B cell (primary cell): ENCODE measurements at regions not wholly inside any gene's neighbourhood (a gene's known extent, or its start where the extent isn't known, plus 50 kb on each side); places are given as distances from the start of the nearest gene placed in this dataset.

Experiments used
- CTCF ChIP-seq: fragments of 200-600 bp; IDR thresholded peaks from one replicate; pipeline ENCODE4 v1.8.0; 2022; ENCODE audit warnings: antibody characterized with exemption, mild to moderate bottlenecking
- EZH2 ChIP-seq: IDR thresholded peaks from 2 replicates; pipeline ENCODE4 v1.6.1; 2012; ENCODE audit warnings: borderline replicate concordance, low read depth, mild to moderate bottlenecking, moderate library complexity, low read length; ENCODE audit not compliant: insufficient read depth, poor library complexity, severe bottlenecking

- TF ChIP-seq CTCF (no peak), EZH2 (no peak)
Measured at GRCh38 chr4:147360301-147360700, 120.6 kb upstream of the EDNRA start.
